Osteoblast (primary cell): ENCODE measurements at regions not wholly inside any gene's neighbourhood (a gene's known extent, or its start where the extent isn't known, plus 50 kb on each side); places are given as distances from the start of the nearest gene placed in this dataset.

Experiments used
- DNase-seq: peaks from one replicate; pipeline ENCODE4 v3.0.0; 2011; ENCODE audit warnings: low spot score, mixed read lengths; ENCODE audit not compliant: insufficient read length; ENCODE audit errors: missing footprints
- H2AFZ ChIP-seq: 2 replicates; pipeline ENCODE4 v1.6.0; 2011; ENCODE audit warnings: mild to moderate bottlenecking, low read length
- H3K27ac ChIP-seq: 2 replicates; pipeline ENCODE4 v1.5.1; 2011; ENCODE audit warnings: mild to moderate bottlenecking, low read depth, low read length, moderate library complexity
- H3K27me3 ChIP-seq: 2 replicates; pipeline ENCODE4 v1.6.0; 2012; ENCODE audit warnings: mild to moderate bottlenecking, control low read depth, inconsistent platforms, low read length, moderate library complexity; ENCODE audit not compliant: insufficient read depth
- H3K36me3 ChIP-seq: 2 replicates; pipeline ENCODE4 v1.5.1; 2011; ENCODE audit warnings: mild to moderate bottlenecking, low read length, control low read depth, moderate library complexity; ENCODE audit not compliant: insufficient read depth
- H3K4me1 ChIP-seq: 2 replicates; pipeline ENCODE4 v1.5.1; 2011; ENCODE audit warnings: mild to moderate bottlenecking, low read length, control low read depth, moderate library complexity; ENCODE audit not compliant: insufficient read depth
- H3K4me2 ChIP-seq: 2 replicates; pipeline ENCODE4 v1.6.0; 2011; ENCODE audit warnings: mild to moderate bottlenecking, low read length; ENCODE audit not compliant: insufficient read depth
- H3K4me3 ChIP-seq: fragments of 200-600 bp; sonication (generic); 3 replicates; pipeline ENCODE4 v1.5.1; 2012; ENCODE audit warnings: mild to moderate bottlenecking, low read length, inconsistent platforms; ENCODE audit not compliant: insufficient read depth
- H3K79me2 ChIP-seq: 2 replicates; pipeline ENCODE4 v1.6.0; 2012; ENCODE audit warnings: mild to moderate bottlenecking, low read length, control low read depth, inconsistent platforms; ENCODE audit not compliant: insufficient read depth
- H3K9me3 ChIP-seq: 2 replicates; pipeline ENCODE4 v1.5.1; 2011; ENCODE audit warnings: low read depth, low read length, control low read depth
- H4K20me1 ChIP-seq: 2 replicates; pipeline ENCODE4 v1.6.0; 2012; ENCODE audit warnings: mild to moderate bottlenecking, low read length, control low read depth; ENCODE audit not compliant: insufficient read depth
- TF ChIP-seq, protein P1 (sequence below): IDR thresholded peaks from 2 replicates; pipeline ENCODE4 v1.5.1; 2011; ENCODE audit warnings: mild to moderate bottlenecking, low read depth, low read length, moderate library complexity; ENCODE audit errors: extremely low read depth

DNA sequence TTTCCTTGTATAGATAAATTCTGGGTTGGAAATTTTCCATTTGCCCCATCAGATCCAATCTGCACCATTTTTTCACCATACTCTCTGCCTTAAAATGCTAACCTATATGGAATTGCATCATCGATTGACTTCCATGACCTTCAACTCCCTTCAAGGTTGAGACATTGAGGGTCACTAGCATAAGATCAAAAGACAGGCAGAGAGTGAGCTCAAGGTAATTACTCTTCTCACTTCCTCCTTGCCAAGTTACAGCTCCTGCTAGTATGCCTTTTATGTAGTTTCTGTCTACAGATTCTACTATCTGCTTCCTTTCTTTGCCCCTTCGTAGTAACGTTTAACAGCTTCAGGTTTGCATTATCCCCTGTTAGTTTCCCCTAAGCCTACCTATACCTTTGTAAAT lies 1127.7 kb upstream of the LRRTM3 start:
- Histone ChIP-seq H3K27me3 (no peaks in the 10 kb centered on the region), H3K4me1 (no peaks in the 10 kb centered on the region), H3K9me3 (no peaks in the 10 kb centered on the region), H3K79me2 (no peaks in the 10 kb centered on the region), H3K27ac (no peak overlapping the region), H4K20me1 (no peaks in the 10 kb centered on the region), H3K4me2 (no peak overlapping the region), H3K4me3 (no peak overlapping the region), H2AFZ (no peak overlapping the region), H3K36me3 (no peaks in the 10 kb centered on the region)
- TF ChIP-seq, protein P1, sequence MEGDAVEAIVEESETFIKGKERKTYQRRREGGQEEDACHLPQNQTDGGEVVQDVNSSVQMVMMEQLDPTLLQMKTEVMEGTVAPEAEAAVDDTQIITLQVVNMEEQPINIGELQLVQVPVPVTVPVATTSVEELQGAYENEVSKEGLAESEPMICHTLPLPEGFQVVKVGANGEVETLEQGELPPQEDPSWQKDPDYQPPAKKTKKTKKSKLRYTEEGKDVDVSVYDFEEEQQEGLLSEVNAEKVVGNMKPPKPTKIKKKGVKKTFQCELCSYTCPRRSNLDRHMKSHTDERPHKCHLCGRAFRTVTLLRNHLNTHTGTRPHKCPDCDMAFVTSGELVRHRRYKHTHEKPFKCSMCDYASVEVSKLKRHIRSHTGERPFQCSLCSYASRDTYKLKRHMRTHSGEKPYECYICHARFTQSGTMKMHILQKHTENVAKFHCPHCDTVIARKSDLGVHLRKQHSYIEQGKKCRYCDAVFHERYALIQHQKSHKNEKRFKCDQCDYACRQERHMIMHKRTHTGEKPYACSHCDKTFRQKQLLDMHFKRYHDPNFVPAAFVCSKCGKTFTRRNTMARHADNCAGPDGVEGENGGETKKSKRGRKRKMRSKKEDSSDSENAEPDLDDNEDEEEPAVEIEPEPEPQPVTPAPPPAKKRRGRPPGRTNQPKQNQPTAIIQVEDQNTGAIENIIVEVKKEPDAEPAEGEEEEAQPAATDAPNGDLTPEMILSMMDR: no peak
- DNase-seq: no peak

DNA sequence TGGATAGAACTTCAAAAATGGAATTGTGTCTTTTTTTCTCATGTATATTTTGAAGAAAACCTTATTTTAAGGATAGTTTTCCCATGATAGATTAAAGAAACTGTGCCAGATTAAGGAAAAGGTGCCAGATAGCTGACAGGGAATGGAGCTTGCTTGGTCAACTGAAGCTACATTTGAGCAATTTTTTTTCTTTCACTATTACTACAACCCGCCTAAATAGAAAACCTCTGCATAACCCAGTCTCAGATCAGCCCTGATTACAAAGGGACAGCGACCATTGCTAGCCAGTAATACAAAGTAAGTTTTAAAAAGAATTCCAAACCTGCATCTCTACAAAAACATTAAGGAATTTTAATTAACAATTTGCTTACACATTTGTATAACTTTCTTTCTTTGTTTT lies 1123.4 kb upstream of the LRRTM3 start:
- Histone ChIP-seq H4K20me1 (no peaks in the 10 kb centered on the region), H3K4me2 (no peak overlapping the region), H3K9me3 (no peaks in the 10 kb centered on the region), H3K36me3 (no peaks in the 10 kb centered on the region), H2AFZ (no peak overlapping the region), H3K27ac (no peak overlapping the region), H3K4me3 (no peak overlapping the region), H3K4me1 (no peaks in the 10 kb centered on the region), H3K79me2 (no peaks in the 10 kb centered on the region), H3K27me3 (no peaks in the 10 kb centered on the region)
- DNase-seq: no peak
- TF ChIP-seq, protein P1: no peak

DNA sequence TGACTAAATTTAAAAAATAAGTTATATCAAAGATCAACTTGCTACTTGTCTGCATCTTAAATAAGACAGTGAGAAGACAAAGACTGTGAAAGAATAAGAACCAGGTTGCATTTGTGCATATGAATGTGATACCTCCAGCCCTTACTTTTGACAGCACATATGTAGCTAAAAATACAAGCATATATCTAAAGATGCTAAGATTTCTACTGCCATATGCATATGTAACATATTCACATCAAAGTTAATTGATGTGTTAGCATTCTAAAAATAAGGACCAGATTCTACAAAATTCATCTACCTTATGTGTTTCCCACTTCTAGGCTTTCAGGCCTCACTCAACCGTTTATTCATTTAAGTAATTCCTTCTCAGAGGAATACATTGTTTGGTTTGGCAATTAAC lies 1120.3 kb upstream of the LRRTM3 start:
- Histone ChIP-seq H3K27me3 (no peaks in the 10 kb centered on the region), H3K79me2 (no peaks in the 10 kb centered on the region), H4K20me1 (no peaks in the 10 kb centered on the region), H3K4me3 (no peak overlapping the region), H3K36me3 (no peaks in the 10 kb centered on the region), H3K27ac (no peak overlapping the region), H3K4me2 (no peak overlapping the region), H2AFZ (no peak overlapping the region), H3K4me1 (no peaks in the 10 kb centered on the region), H3K9me3 (no peaks in the 10 kb centered on the region)
- TF ChIP-seq, protein P1: no peak
- no peak for DNase-seq

DNA sequence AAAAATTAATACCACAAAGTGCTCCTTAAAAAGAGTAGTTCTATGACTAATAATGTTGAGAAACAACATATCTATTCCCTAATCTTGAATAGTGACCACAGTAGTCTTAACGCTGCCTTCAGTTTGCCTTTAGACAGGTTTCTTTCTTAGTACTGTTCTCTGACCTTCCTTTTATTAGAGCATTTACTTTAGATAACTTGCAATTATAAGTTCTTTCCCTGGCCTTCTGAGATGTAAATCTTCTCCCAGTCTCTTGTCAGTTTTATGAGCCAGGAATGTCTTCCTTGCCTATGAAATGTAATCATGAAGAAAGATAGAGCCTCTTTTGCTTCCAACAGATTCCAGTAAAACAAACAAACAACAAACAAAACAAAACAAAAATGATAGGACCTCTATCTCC lies 1119.8 kb upstream of the LRRTM3 start:
- H2AFZ ChIP-seq: no peak overlapping the region
- no peaks in the 10 kb centered on the region for H3K4me1 ChIP-seq
- H3K9me3 ChIP-seq: no peaks in the 10 kb centered on the region
- H3K27ac ChIP-seq: no peak overlapping the region
- TF ChIP-seq, protein P1: no peak
- H3K4me3 ChIP-seq: no peak overlapping the region
- no peaks in the 10 kb centered on the region for H4K20me1 ChIP-seq
- no peaks in the 10 kb centered on the region for H3K79me2 ChIP-seq
- H3K36me3 ChIP-seq: no peaks in the 10 kb centered on the region
- no peaks in the 10 kb centered on the region for H3K27me3 ChIP-seq
- no peak overlapping the region for H3K4me2 ChIP-seq
- DNase-seq: no peak
